ENCODE measurements at regions not wholly inside any gene's neighbourhood (a gene's known extent, or its start where the extent isn't known, plus 50 kb on each side); places are given as distances from the start of the nearest gene placed in this dataset.
"Not testable (repeated sequence)": the region's sequence is repeated elsewhere in the genome, so short reads cannot be mapped to it uniquely, and the experiment has no call there.

DNA sequence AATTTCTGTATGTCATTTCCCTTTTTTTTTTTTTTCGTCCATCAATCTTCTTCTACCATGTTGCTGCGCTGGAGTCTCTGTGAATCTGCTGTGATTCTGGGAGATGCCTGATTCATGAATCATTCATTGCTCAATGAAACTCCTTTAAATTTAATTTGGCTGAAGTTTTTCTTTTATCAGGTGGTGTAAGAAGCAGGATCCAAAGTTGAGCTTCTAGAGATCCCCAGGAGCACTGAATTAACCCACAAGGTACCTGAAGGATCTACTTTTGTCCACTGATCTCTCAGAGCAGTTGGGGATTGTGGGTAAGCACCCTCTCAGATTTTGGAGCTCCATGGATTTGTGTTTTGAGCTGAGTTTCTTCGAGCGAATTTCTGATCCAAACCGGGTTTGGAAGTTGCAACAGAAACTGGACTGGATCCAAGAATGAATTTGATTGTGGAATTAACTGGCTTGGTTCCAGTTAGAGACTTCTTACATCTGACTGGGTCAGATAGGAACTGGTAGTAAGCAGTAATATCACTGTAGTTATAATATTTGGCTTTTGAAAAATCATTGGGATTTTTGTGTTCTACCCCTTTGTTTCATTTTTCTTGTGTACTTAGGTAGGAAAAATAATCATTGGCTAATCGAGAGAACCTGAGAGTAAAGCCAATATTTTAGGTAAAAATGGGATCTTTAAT, 447.8 kb upstream of the TOM1L1 start:
- Histone ChIP-seq H3K9me3 (ENCODE audit: control extremely low read depth in 1 of 3, control insufficient read depth in 2 of 3, insufficient read depth in 1 of 3, low read length in 2 of 3) (peaks cover 2 to 16% (median 3%) of the 10 kb centered on the region in 3 donors), H3K27me3 (replicated peaks in 1 of 4; ENCODE audit: control extremely low read depth in 1 of 4, control insufficient read depth in 3 of 4, insufficient read depth in 4 of 4, low read length in 3 of 4) (no peaks in the 10 kb centered on the region), H3K36me3 (replicated peaks in 1 of 2; ENCODE audit: control extremely low read depth in 1 of 2, control insufficient read depth in 1 of 2, extremely low read depth in 1 of 2, insufficient read depth in 2 of 2, low read length in 1 of 2) (no peaks in the 10 kb centered on the region), H3K4me1 (ENCODE audit: control insufficient read depth in 2 of 2, insufficient read depth in 2 of 2, low read length in 2 of 2) (no peaks in the 10 kb centered on the region), H3K79me2 (ENCODE audit: control insufficient read depth, insufficient read depth, low read length) (no peaks in the 10 kb centered on the region), H4K20me1 (ENCODE audit: control insufficient read depth, insufficient read depth, low read length, poor library complexity, severe bottlenecking) (no peaks in the 10 kb centered on the region), H3K4me2 (replicated peaks; ENCODE audit: low read depth, low read length, poor library complexity, severe bottlenecking) (no peak overlapping the region), H3K4me3 (ENCODE audit: control extremely low read depth in 1 of 5, extremely low read depth in 1 of 5, insufficient read depth in 1 of 5, low read depth in 2 of 5, low read length in 4 of 5) (no peak overlapping the region), H3K27ac (ENCODE audit: low read length in 2 of 2) (no peak overlapping the region), H3K9ac (ENCODE audit: low read length) (no peak overlapping the region), H2AFZ (ENCODE audit: insufficient read depth, low read depth, low read length, poor library complexity, severe bottlenecking) (no peak overlapping the region)
- ChIA-PET CTCF (no interaction called here), POLR2A (no interaction called here)
- Mint-ChIP-seq H3K9me3 (ENCODE audit: insufficient read depth) (peaks cover 3% of the 10 kb centered on the region), H3K4me3 (no peak overlapping the region), H3K27me3 (no peaks in the 10 kb centered on the region), H3K4me1 (no peaks in the 10 kb centered on the region), H3K27ac (no peak overlapping the region)
- DNase-seq (no peak), ATAC-seq (ENCODE audit: low read depth) (no peak)
- intact Hi-C loops (cut with micrococcal nuclease): no loop called here
- 87% methylated on average over 3 of the region's 6 CpGs for WGBS (ENCODE audit: insufficient coverage)
- TF ChIP-seq, protein P1, sequence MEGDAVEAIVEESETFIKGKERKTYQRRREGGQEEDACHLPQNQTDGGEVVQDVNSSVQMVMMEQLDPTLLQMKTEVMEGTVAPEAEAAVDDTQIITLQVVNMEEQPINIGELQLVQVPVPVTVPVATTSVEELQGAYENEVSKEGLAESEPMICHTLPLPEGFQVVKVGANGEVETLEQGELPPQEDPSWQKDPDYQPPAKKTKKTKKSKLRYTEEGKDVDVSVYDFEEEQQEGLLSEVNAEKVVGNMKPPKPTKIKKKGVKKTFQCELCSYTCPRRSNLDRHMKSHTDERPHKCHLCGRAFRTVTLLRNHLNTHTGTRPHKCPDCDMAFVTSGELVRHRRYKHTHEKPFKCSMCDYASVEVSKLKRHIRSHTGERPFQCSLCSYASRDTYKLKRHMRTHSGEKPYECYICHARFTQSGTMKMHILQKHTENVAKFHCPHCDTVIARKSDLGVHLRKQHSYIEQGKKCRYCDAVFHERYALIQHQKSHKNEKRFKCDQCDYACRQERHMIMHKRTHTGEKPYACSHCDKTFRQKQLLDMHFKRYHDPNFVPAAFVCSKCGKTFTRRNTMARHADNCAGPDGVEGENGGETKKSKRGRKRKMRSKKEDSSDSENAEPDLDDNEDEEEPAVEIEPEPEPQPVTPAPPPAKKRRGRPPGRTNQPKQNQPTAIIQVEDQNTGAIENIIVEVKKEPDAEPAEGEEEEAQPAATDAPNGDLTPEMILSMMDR (IDR thresholded peaks at IDR 0.05): no peak

GRCh38 chr17:54455251-54455868, 445.3 kb upstream of the TOM1L1 start:
- Histone ChIP-seq H3K79me2 (ENCODE audit: control insufficient read depth, insufficient read depth, low read length) (no peaks in the 10 kb centered on the region), H4K20me1 (ENCODE audit: control insufficient read depth, insufficient read depth, low read length, poor library complexity, severe bottlenecking) (no peaks in the 10 kb centered on the region), H3K4me2 (replicated peaks; ENCODE audit: low read depth, low read length, poor library complexity, severe bottlenecking) (no peak overlapping the region), H3K9me3 (ENCODE audit: control extremely low read depth in 1 of 3, control insufficient read depth in 2 of 3, insufficient read depth in 1 of 3, low read length in 2 of 3) (peaks cover 2 to 16% (median 7%) of the 10 kb centered on the region in 3 donors), H3K36me3 (replicated peaks in 1 of 2; ENCODE audit: control extremely low read depth in 1 of 2, control insufficient read depth in 1 of 2, extremely low read depth in 1 of 2, insufficient read depth in 2 of 2, low read length in 1 of 2) (no peaks in the 10 kb centered on the region), H2AFZ (ENCODE audit: insufficient read depth, low read depth, low read length, poor library complexity, severe bottlenecking) (no peak overlapping the region), H3K27me3 (replicated peaks in 1 of 4; ENCODE audit: control extremely low read depth in 1 of 4, control insufficient read depth in 3 of 4, insufficient read depth in 4 of 4, low read length in 3 of 4) (no peaks in the 10 kb centered on the region), H3K4me1 (ENCODE audit: control insufficient read depth in 2 of 2, insufficient read depth in 2 of 2, low read length in 2 of 2) (no peaks in the 10 kb centered on the region), H3K4me3 (ENCODE audit: control extremely low read depth in 1 of 5, extremely low read depth in 1 of 5, insufficient read depth in 1 of 5, low read depth in 2 of 5, low read length in 4 of 5) (no peak overlapping the region), H3K27ac (ENCODE audit: low read length in 2 of 2) (no peak overlapping the region), H3K9ac (ENCODE audit: low read length) (no peak overlapping the region)
- WGBS (ENCODE audit: insufficient coverage): no CpG with 5 or more reads among the region's 2 CpGs
- POLR2A ChIA-PET: no interaction called here
- CTCF ChIA-PET: no interaction called here
- intact Hi-C loops (cut with micrococcal nuclease): no loop called here
- ATAC-seq (ENCODE audit: low read depth): no peak
- H3K4me3 Mint-ChIP-seq: no peak overlapping the region
- no peak overlapping the region for H3K27ac Mint-ChIP-seq
- TF ChIP-seq, protein P1 (IDR thresholded peaks at IDR 0.05): no peak
- no peak for TF ChIP-seq EZH2 (IDR thresholded peaks at IDR 0.05; ENCODE audit: borderline replicate concordance, insufficient read depth, low read depth, low read length, poor library complexity, severe bottlenecking)
- H3K9me3 Mint-ChIP-seq (ENCODE audit: insufficient read depth): peaks cover 3% of the 10 kb centered on the region
- H3K4me1 Mint-ChIP-seq: no peaks in the 10 kb centered on the region
- no peak for DNase-seq
- H3K27me3 Mint-ChIP-seq: no peaks in the 10 kb centered on the region

GRCh38 chr17:54465443-54465842, 435.2 kb upstream of the TOM1L1 start:
- H3K4me3 Mint-ChIP-seq; H3K4me2 ChIP-seq (replicated peaks; ENCODE audit: low read depth, low read length, poor library complexity, severe bottlenecking); H4K20me1 ChIP-seq (ENCODE audit: control insufficient read depth, insufficient read depth, low read length, poor library complexity, severe bottlenecking); intact Hi-C loops (cut with micrococcal nuclease); H3K27me3 Mint-ChIP-seq; H3K4me3 ChIP-seq (ENCODE audit: control extremely low read depth in 1 of 5, extremely low read depth in 1 of 5, insufficient read depth in 1 of 5, low read depth in 2 of 5, low read length in 4 of 5); H3K27ac ChIP-seq (ENCODE audit: low read length in 2 of 2); H3K36me3 ChIP-seq (replicated peaks in 1 of 2; ENCODE audit: control extremely low read depth in 1 of 2, control insufficient read depth in 1 of 2, extremely low read depth in 1 of 2, insufficient read depth in 2 of 2, low read length in 1 of 2); POLR2A ChIA-PET; H3K27me3 ChIP-seq (replicated peaks in 1 of 4; ENCODE audit: control extremely low read depth in 1 of 4, control insufficient read depth in 3 of 4, insufficient read depth in 4 of 4, low read length in 3 of 4); ATAC-seq (ENCODE audit: low read depth); H3K9ac ChIP-seq (ENCODE audit: low read length); H2AFZ ChIP-seq (ENCODE audit: insufficient read depth, low read depth, low read length, poor library complexity, severe bottlenecking); H3K27ac Mint-ChIP-seq; H3K4me1 ChIP-seq (ENCODE audit: control insufficient read depth in 2 of 2, insufficient read depth in 2 of 2, low read length in 2 of 2); DNase-seq; H3K4me1 Mint-ChIP-seq; CTCF ChIA-PET; H3K9me3 ChIP-seq (ENCODE audit: control extremely low read depth in 1 of 3, control insufficient read depth in 2 of 3, insufficient read depth in 1 of 3, low read length in 2 of 3); H3K9me3 Mint-ChIP-seq (ENCODE audit: insufficient read depth); H3K79me2 ChIP-seq (ENCODE audit: control insufficient read depth, insufficient read depth, low read length): not testable (repeated sequence)
- 79% methylated on average over 3 of the region's 3 CpGs for WGBS (ENCODE audit: insufficient coverage)
